ENCODE measurements at regions not wholly inside any gene's neighbourhood (a gene's known extent, or its start where the extent isn't known, plus 50 kb on each side); places are given as distances from the start of the nearest gene placed in this dataset.

- no peak for TF ChIP-seq REST (IDR thresholded peaks at IDR 0.05; ENCODE audit: insufficient read depth in 1 of 2, low read depth in 2 of 2, low read length in 2 of 2)
- TF ChIP-seq SIN3A (IDR thresholded peaks at IDR 0.05; ENCODE audit: borderline replicate concordance, insufficient read depth, low read length), result no peak
- no peak for TF ChIP-seq POLR2AphosphoS5 (IDR thresholded peaks at IDR 0.05; ENCODE audit: low read depth, low read length)
- TF ChIP-seq TAF1 (IDR thresholded peaks at IDR 0.05; ENCODE audit: borderline replicate concordance, insufficient read depth, low read length), result no peak
- no peak for TF ChIP-seq FOXP2 (optimal IDR thresholded peaks at IDR 0.05; ENCODE audit: borderline replicate concordance, extremely low read depth, extremely low read length, insufficient read depth)
Measured at GRCh38 chr11:15841931-15842740, 514.2 kb downstream of the SOX6 start.

- no peak for TF ChIP-seq SIN3A (IDR thresholded peaks at IDR 0.05; ENCODE audit: borderline replicate concordance, insufficient read depth, low read length)
- TF ChIP-seq REST (IDR thresholded peaks at IDR 0.05; ENCODE audit: insufficient read depth in 1 of 2, low read depth in 2 of 2, low read length in 2 of 2), result no peak
- TF ChIP-seq POLR2AphosphoS5 (IDR thresholded peaks at IDR 0.05; ENCODE audit: low read depth, low read length), result no peak
- TF ChIP-seq FOXP2 (optimal IDR thresholded peaks at IDR 0.05; ENCODE audit: borderline replicate concordance, extremely low read depth, extremely low read length, insufficient read depth), result no peak
- no peak for TF ChIP-seq TAF1 (IDR thresholded peaks at IDR 0.05; ENCODE audit: borderline replicate concordance, insufficient read depth, low read length)
Measured at GRCh38 chr11:15843309-15843872, 513.0 kb downstream of the SOX6 start.

DNA sequence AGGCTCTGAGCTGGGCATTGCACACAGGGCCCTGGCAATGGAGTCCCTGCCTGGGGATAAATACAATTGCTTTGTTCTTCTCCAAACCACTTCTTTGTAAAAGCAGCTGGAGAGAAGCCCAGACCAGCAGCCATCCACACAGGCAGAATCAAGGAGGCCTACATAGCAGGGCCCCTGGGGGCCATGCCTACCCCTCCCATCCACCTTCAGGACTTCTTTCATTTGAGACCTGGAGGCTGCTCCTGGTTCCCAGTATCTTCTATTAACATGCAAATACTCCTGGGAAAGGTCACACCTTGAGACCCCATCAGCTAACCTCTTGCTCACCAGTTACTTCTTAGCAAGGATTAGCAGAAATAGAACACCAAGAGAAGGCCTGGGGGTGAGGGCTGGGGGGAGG, 511.1 kb downstream of the SOX6 start:
- TF ChIP-seq POLR2AphosphoS5 (IDR thresholded peaks at IDR 0.05; ENCODE audit: low read depth, low read length), result no peak
- TF ChIP-seq FOXP2 (optimal IDR thresholded peaks at IDR 0.05; ENCODE audit: borderline replicate concordance, extremely low read depth, extremely low read length, insufficient read depth), result no peak
- TF ChIP-seq TAF1 (IDR thresholded peaks at IDR 0.05; ENCODE audit: borderline replicate concordance, insufficient read depth, low read length), result no peak
- no peak for TF ChIP-seq SIN3A (IDR thresholded peaks at IDR 0.05; ENCODE audit: borderline replicate concordance, insufficient read depth, low read length)

GRCh38 chr11:15848631-15849168, 507.6 kb downstream of the SOX6 start:
- TF ChIP-seq FOXP2 (optimal IDR thresholded peaks at IDR 0.05; ENCODE audit: borderline replicate concordance, extremely low read depth, extremely low read length, insufficient read depth) (no peak), REST (IDR thresholded peaks at IDR 0.05; ENCODE audit: insufficient read depth in 1 of 2, low read depth in 2 of 2, low read length in 2 of 2) (no peak), TAF1 (IDR thresholded peaks at IDR 0.05; ENCODE audit: borderline replicate concordance, insufficient read depth, low read length) (no peak), SIN3A (IDR thresholded peaks at IDR 0.05; ENCODE audit: borderline replicate concordance, insufficient read depth, low read length) (no peak)

DNA sequence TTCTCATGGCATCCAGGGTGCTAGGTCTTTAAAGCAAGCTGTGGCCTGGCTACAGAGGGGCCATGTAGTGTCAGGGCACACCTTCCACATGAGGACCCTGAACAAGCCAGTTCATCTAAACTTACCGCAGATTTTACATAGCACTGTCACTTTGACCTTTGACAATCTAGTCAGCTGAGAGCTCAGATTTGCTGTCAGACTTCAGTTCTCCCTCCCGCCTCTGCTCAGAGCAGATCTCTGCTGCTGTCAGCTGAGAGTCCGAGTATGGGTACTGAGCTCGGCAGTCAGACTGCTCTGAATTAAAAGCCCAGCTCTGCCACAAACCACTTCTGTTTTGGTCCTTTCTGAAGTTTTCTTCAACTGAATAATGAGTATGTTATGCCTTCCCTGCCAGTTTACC, 507.1 kb downstream of the SOX6 start:
- TF ChIP-seq TAF1 (IDR thresholded peaks at IDR 0.05; ENCODE audit: borderline replicate concordance, insufficient read depth, low read length), result no peak
- TF ChIP-seq REST (IDR thresholded peaks at IDR 0.05; ENCODE audit: insufficient read depth in 1 of 2, low read depth in 2 of 2, low read length in 2 of 2), result no peak
- no peak for TF ChIP-seq FOXP2 (optimal IDR thresholded peaks at IDR 0.05; ENCODE audit: borderline replicate concordance, extremely low read depth, extremely low read length, insufficient read depth)
- TF ChIP-seq POLR2AphosphoS5 (IDR thresholded peaks at IDR 0.05; ENCODE audit: low read depth, low read length), result no peak
- no peak for TF ChIP-seq SIN3A (IDR thresholded peaks at IDR 0.05; ENCODE audit: borderline replicate concordance, insufficient read depth, low read length)
